SK-N-SH treated with all-trans-retinoic acid at 6 μM for 48 hours (cell line): ENCODE measurements at regions not wholly inside any gene's neighbourhood (a gene's known extent, or its start where the extent isn't known, plus 50 kb on each side); places are given as distances from the start of the nearest gene placed in this dataset.

Source experiments
- ATAC-seq: fragments of 200-7000 bp; cut with Tn5 transposase; 3 replicates; pipeline ENCODE4 v1.9.1; 2020; ENCODE audit warnings: mild to moderate bottlenecking, moderate library complexity
- ARNTL ChIP-seq: fragments of 450-650 bp; formaldehyde crosslinking; IDR thresholded peaks from 2 replicates; pipeline ENCODE4 v1.5.0; 2020; ENCODE audit warnings: low read depth, mild to moderate bottlenecking, moderate library complexity, borderline replicate concordance
- BACH2 ChIP-seq: fragments of 250-450 bp; sonication (Bioruptor Pico); IDR thresholded peaks from 2 replicates; pipeline ENCODE4 v1.9.0; 2021; ENCODE audit warnings: mild to moderate bottlenecking, borderline replicate concordance
- CREB5 ChIP-seq: fragments of 250-450 bp; sonication (Bioruptor Pico); IDR thresholded peaks from 2 replicates; pipeline ENCODE4 v1.5.1; 2020; ENCODE audit warnings: low read depth, mild to moderate bottlenecking, moderate library complexity
- CSRNP3 ChIP-seq: fragments of 250-450 bp; sonication (Bioruptor Pico); IDR thresholded peaks from 2 replicates; pipeline ENCODE4 v1.5.1; 2021; ENCODE audit warnings: mild to moderate bottlenecking, moderate library complexity
- ESRRG ChIP-seq: fragments of 250-450 bp; sonication (Bioruptor Pico); IDR thresholded peaks from 2 replicates; pipeline ENCODE4 v1.6.1; 2021; ENCODE audit warnings: mild to moderate bottlenecking
- ISL1 ChIP-seq: fragments of 250-450 bp; sonication (Bioruptor Pico); IDR thresholded peaks from 2 replicates; pipeline ENCODE4 v2.1.2; 2022; ENCODE audit warnings: mild to moderate bottlenecking, moderate library complexity
- OSR1 ChIP-seq: fragments of 250-450 bp; sonication (Bioruptor Pico); IDR thresholded peaks from 2 replicates; pipeline ENCODE4 v1.8.0; 2022; ENCODE audit warnings: moderate library complexity, mild to moderate bottlenecking, inconsistent platforms
- PATZ1 ChIP-seq: fragments of 250-450 bp; sonication (Bioruptor Pico); IDR thresholded peaks from 2 replicates; pipeline ENCODE4 v1.8.0; 2020; ENCODE audit warnings: mild to moderate bottlenecking, moderate library complexity, borderline replicate concordance
- POU6F1 ChIP-seq: fragments of 250-450 bp; sonication (Bioruptor Pico); IDR thresholded peaks from 2 replicates; pipeline ENCODE4 v1.8.0; 2021; ENCODE audit warnings: low read depth, mild to moderate bottlenecking, moderate library complexity, borderline replicate concordance
- RARB ChIP-seq: fragments of 250-450 bp; sonication (Bioruptor Pico); IDR thresholded peaks from 2 replicates; pipeline ENCODE4 v1.8.0; 2021; ENCODE audit warnings: mild to moderate bottlenecking, moderate library complexity
- SNAI2 ChIP-seq: fragments of 250-450 bp; sonication (Bioruptor Pico); IDR thresholded peaks from 2 replicates; pipeline ENCODE4 v1.5.0; 2020; ENCODE audit warnings: mild to moderate bottlenecking, moderate library complexity
- TCF4 ChIP-seq: fragments of 250-450 bp; sonication (Bioruptor Pico); IDR thresholded peaks from 2 replicates; pipeline ENCODE4 v1.8.0; 2021; ENCODE audit warnings: mild to moderate bottlenecking, moderate library complexity, borderline replicate concordance
- TOX ChIP-seq: fragments of 250-450 bp; sonication (Bioruptor Pico); IDR thresholded peaks from 2 replicates; pipeline ENCODE4 v1.8.0; 2021; ENCODE audit warnings: mild to moderate bottlenecking, moderate library complexity, borderline replicate concordance
- TSHZ2 ChIP-seq: fragments of 250-450 bp; sonication (Bioruptor Pico); IDR thresholded peaks from 2 replicates; pipeline ENCODE4 v1.5.0; 2020; ENCODE audit warnings: mild to moderate bottlenecking, moderate library complexity
- ZC3H10 ChIP-seq: fragments of 250-450 bp; sonication (Bioruptor Pico); IDR thresholded peaks from 2 replicates; pipeline ENCODE4 v1.5.1; 2021; ENCODE audit warnings: mild to moderate bottlenecking, moderate library complexity
- ZFP3 ChIP-seq: fragments of 250-450 bp; sonication (Bioruptor Pico); IDR thresholded peaks from 2 replicates; pipeline ENCODE4 v1.5.0; 2020; ENCODE audit warnings: mild to moderate bottlenecking, moderate library complexity
- ZFP30 ChIP-seq: fragments of 450-650 bp; formaldehyde crosslinking; IDR thresholded peaks from 2 replicates; pipeline ENCODE4 v1.5.0; 2022; ENCODE audit warnings: mild to moderate bottlenecking, moderate library complexity
- ZNF565 ChIP-seq: fragments of 450-650 bp; formaldehyde crosslinking; conservative IDR thresholded peaks from 2 replicates; pipeline ENCODE4 v1.5.0; 2020; ENCODE audit warnings: low read depth, mild to moderate bottlenecking, moderate library complexity
- ZNF70 ChIP-seq: fragments of 450-650 bp; formaldehyde crosslinking; IDR thresholded peaks from 2 replicates; pipeline ENCODE4 v1.5.0; 2020; ENCODE audit warnings: mild to moderate bottlenecking, moderate library complexity
- ZNF8 ChIP-seq: fragments of 450-650 bp; formaldehyde crosslinking; IDR thresholded peaks from 2 replicates; pipeline ENCODE4 v1.5.0; 2020; ENCODE audit warnings: mild to moderate bottlenecking, moderate library complexity

- TF ChIP-seq CREB5 (CRISPR knock-in tag), result no peak
- TF ChIP-seq BACH2 (CRISPR knock-in tag), result no peak
- TF ChIP-seq ZNF70 (CRISPR knock-in tag), result no peak
Measured at GRCh38 chr2:129794540-129794939, 184.9 kb upstream of the RAB6C start (continued).

- ATAC-seq, result no peak
- TF ChIP-seq TCF4 (CRISPR knock-in tag) (no peak), ZNF8 (no peak), TOX (CRISPR knock-in tag) (no peak)
Measured at GRCh38 chr2:129796225-129796624, 183.2 kb upstream of the RAB6C start.

GRCh38 chr2:129796801-129797488 lies 182.5 kb upstream of the RAB6C start:
- no peak for ATAC-seq
- TF ChIP-seq BACH2 (CRISPR knock-in tag) (no peak), RARB (CRISPR knock-in tag) (no peak), ESRRG (CRISPR knock-in tag) (no peak), TSHZ2 (no peak), POU6F1 (CRISPR knock-in tag) (no peak), ZFP30 (CRISPR knock-in tag) (no peak), ZNF565 (CRISPR knock-in tag) (no peak)

GRCh38 chr2:129797489-129798300 lies 181.8 kb upstream of the RAB6C start:
- ATAC-seq, result no peak
- TF ChIP-seq OSR1 (CRISPR knock-in tag), result no peak
- no peak for TF ChIP-seq ZNF8
- TF ChIP-seq BACH2 (CRISPR knock-in tag), result no peak
- no peak for TF ChIP-seq TOX (CRISPR knock-in tag)
- no peak for TF ChIP-seq ESRRG (CRISPR knock-in tag)
- no peak for TF ChIP-seq ZFP3 (CRISPR knock-in tag)
- no peak for TF ChIP-seq RARB (CRISPR knock-in tag)
- no peak for TF ChIP-seq ZC3H10 (CRISPR knock-in tag)
- no peak for TF ChIP-seq PATZ1 (CRISPR knock-in tag)
- no peak for TF ChIP-seq ARNTL (CRISPR knock-in tag)
- no peak for TF ChIP-seq ZNF70 (CRISPR knock-in tag)
- TF ChIP-seq TCF4 (CRISPR knock-in tag), result no peak
- TF ChIP-seq SNAI2 (CRISPR knock-in tag), result no peak
- no peak for TF ChIP-seq CREB5 (CRISPR knock-in tag)
- no peak for TF ChIP-seq ISL1 (CRISPR knock-in tag)
- no peak for TF ChIP-seq ZNF565 (CRISPR knock-in tag)
- no peak for TF ChIP-seq TSHZ2
- TF ChIP-seq CSRNP3 (CRISPR knock-in tag), result no peak
